ENCODE measurements at regions not wholly inside any gene's neighbourhood (a gene's known extent, or its start where the extent isn't known, plus 50 kb on each side); places are given as distances from the start of the nearest gene placed in this dataset.

DNA sequence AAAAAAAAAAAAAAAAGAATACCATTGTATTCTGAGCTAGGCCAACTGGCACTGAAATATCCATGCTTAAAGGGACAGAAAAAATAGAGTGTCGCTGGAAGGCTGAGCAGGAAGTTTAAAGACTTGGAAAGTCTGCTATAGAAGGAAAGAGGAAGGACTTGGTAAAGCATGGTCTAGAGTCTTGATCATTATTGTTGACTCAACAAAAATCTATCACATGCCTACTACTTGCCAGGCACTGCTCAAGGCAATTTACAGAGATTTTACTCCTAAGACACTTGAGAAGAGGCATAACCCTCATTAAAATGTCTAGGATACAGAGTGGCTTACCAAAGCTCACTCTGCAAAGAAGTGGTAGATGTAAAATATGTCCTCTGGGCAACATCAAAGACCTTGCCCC, 324.0 kb upstream of the DAB1 start:
- no peaks in the 10 kb centered on the region for H3K27me3 ChIP-seq (ENCODE audit: control insufficient read depth in 4 of 4, insufficient read depth in 4 of 4, low read length in 3 of 4)
- no peaks in the 10 kb centered on the region for H3K9me3 ChIP-seq (ENCODE audit: control insufficient read depth in 4 of 4, low read length in 3 of 4)
- H3K36me3 ChIP-seq (ENCODE audit: control insufficient read depth in 4 of 4, insufficient read depth in 3 of 4, low read depth in 1 of 4, low read length in 3 of 4), result no peaks in the 10 kb centered on the region
- WGBS, result 86% methylated on average over 1 of the region's 1 CpG
- TF ChIP-seq EGR1 (IDR thresholded peaks at IDR 0.05; ENCODE audit: low read depth in 2 of 2) (no peak), RXRA (IDR thresholded peaks at IDR 0.05) (no peak), FOXA2 (IDR thresholded peaks at IDR 0.05) (no peak)
- TF ChIP-seq, protein P1, sequence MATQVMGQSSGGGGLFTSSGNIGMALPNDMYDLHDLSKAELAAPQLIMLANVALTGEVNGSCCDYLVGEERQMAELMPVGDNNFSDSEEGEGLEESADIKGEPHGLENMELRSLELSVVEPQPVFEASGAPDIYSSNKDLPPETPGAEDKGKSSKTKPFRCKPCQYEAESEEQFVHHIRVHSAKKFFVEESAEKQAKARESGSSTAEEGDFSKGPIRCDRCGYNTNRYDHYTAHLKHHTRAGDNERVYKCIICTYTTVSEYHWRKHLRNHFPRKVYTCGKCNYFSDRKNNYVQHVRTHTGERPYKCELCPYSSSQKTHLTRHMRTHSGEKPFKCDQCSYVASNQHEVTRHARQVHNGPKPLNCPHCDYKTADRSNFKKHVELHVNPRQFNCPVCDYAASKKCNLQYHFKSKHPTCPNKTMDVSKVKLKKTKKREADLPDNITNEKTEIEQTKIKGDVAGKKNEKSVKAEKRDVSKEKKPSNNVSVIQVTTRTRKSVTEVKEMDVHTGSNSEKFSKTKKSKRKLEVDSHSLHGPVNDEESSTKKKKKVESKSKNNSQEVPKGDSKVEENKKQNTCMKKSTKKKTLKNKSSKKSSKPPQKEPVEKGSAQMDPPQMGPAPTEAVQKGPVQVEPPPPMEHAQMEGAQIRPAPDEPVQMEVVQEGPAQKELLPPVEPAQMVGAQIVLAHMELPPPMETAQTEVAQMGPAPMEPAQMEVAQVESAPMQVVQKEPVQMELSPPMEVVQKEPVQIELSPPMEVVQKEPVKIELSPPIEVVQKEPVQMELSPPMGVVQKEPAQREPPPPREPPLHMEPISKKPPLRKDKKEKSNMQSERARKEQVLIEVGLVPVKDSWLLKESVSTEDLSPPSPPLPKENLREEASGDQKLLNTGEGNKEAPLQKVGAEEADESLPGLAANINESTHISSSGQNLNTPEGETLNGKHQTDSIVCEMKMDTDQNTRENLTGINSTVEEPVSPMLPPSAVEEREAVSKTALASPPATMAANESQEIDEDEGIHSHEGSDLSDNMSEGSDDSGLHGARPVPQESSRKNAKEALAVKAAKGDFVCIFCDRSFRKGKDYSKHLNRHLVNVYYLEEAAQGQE (IDR thresholded peaks at IDR 0.05), result no peak
- no peak overlapping the region for H3K27ac ChIP-seq (ENCODE audit: low read depth in 1 of 2, low read length in 2 of 2)
- no peaks in the 10 kb centered on the region for H3K4me1 ChIP-seq (ENCODE audit: control insufficient read depth in 4 of 4, insufficient read depth in 4 of 4, low read length in 3 of 4)
- no peak for DNase-seq (ENCODE audit: low spot score)
- H3K4me3 ChIP-seq (ENCODE audit: low read depth in 1 of 3, low read length in 3 of 3), result no peak overlapping the region
- H3K9ac ChIP-seq (ENCODE audit: low read depth in 1 of 2, low read length in 2 of 2), result no peak overlapping the region

DNA sequence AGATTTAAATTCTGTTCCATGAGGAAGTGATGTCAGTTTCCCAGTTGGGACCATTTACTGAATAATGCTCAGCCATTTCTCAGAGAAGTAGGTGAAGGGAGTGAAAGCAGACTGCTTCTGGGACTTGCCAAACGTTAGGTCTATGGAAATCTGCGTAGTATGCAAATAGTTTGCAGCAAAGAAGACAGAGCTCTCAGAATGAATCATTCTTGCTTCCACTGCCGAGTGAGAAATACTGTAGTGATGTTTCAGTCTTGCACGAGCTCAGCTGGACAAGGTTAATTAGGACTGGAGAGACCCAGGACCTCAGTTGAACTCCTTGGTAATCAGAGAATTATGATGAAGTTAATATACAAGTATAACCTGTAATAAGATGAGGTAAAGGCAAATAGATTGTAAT, 317.7 kb upstream of the DAB1 start:
- no peak for TF ChIP-seq HNF4A (conservative IDR thresholded peaks at IDR 0.05)
- no peak for TF ChIP-seq YY1 (IDR thresholded peaks at IDR 0.05)
- TF ChIP-seq TAF1 (conservative IDR thresholded peaks at IDR 0.05), result no peak
- no peak for TF ChIP-seq JUND (IDR thresholded peaks at IDR 0.05)
- TF ChIP-seq RAD21 (IDR thresholded peaks at IDR 0.05), result no peak
- no peak for TF ChIP-seq NR2F2 (IDR thresholded peaks at IDR 0.05)
- no peak for TF ChIP-seq RXRA (IDR thresholded peaks at IDR 0.05)
- TF ChIP-seq, protein P2, sequence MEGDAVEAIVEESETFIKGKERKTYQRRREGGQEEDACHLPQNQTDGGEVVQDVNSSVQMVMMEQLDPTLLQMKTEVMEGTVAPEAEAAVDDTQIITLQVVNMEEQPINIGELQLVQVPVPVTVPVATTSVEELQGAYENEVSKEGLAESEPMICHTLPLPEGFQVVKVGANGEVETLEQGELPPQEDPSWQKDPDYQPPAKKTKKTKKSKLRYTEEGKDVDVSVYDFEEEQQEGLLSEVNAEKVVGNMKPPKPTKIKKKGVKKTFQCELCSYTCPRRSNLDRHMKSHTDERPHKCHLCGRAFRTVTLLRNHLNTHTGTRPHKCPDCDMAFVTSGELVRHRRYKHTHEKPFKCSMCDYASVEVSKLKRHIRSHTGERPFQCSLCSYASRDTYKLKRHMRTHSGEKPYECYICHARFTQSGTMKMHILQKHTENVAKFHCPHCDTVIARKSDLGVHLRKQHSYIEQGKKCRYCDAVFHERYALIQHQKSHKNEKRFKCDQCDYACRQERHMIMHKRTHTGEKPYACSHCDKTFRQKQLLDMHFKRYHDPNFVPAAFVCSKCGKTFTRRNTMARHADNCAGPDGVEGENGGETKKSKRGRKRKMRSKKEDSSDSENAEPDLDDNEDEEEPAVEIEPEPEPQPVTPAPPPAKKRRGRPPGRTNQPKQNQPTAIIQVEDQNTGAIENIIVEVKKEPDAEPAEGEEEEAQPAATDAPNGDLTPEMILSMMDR (IDR thresholded peaks at IDR 0.05; ENCODE audit: low read depth, low read length, missing input control), result no peak
- TF ChIP-seq, protein P1 (IDR thresholded peaks at IDR 0.05), result no peak
- no peak for TF ChIP-seq FOXA1 (IDR thresholded peaks at IDR 0.05)
- TF ChIP-seq, protein P3, sequence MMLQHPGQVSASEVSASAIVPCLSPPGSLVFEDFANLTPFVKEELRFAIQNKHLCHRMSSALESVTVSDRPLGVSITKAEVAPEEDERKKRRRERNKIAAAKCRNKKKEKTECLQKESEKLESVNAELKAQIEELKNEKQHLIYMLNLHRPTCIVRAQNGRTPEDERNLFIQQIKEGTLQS (IDR thresholded peaks at IDR 0.05), result no peak
- no peak for TF ChIP-seq SP1 (IDR thresholded peaks at IDR 0.05)
- TF ChIP-seq, protein P4, sequence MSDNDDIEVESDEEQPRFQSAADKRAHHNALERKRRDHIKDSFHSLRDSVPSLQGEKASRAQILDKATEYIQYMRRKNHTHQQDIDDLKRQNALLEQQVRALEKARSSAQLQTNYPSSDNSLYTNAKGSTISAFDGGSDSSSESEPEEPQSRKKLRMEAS (IDR thresholded peaks at IDR 0.05), result no peak
- no peak for TF ChIP-seq FOXA2 (IDR thresholded peaks at IDR 0.05)
- TF ChIP-seq, protein P5, sequence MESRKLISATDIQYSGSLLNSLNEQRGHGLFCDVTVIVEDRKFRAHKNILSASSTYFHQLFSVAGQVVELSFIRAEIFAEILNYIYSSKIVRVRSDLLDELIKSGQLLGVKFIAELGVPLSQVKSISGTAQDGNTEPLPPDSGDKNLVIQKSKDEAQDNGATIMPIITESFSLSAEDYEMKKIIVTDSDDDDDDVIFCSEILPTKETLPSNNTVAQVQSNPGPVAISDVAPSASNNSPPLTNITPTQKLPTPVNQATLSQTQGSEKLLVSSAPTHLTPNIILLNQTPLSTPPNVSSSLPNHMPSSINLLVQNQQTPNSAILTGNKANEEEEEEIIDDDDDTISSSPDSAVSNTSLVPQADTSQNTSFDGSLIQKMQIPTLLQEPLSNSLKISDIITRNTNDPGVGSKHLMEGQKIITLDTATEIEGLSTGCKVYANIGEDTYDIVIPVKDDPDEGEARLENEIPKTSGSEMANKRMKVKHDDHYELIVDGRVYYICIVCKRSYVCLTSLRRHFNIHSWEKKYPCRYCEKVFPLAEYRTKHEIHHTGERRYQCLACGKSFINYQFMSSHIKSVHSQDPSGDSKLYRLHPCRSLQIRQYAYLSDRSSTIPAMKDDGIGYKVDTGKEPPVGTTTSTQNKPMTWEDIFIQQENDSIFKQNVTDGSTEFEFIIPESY (IDR thresholded peaks at IDR 0.05), result no peak
- no peak for TF ChIP-seq HNF4G (IDR thresholded peaks at IDR 0.05)
- TF ChIP-seq EGR1 (IDR thresholded peaks at IDR 0.05; ENCODE audit: low read depth in 2 of 2), result no peak
- H3K27me3 ChIP-seq (ENCODE audit: control insufficient read depth in 4 of 4, insufficient read depth in 4 of 4, low read length in 3 of 4), result no peaks in the 10 kb centered on the region
- H3K4me1 ChIP-seq (ENCODE audit: control insufficient read depth in 4 of 4, insufficient read depth in 4 of 4, low read length in 3 of 4), result no peaks in the 10 kb centered on the region
- no peak for DNase-seq (ENCODE audit: low spot score)
- H3K9ac ChIP-seq (ENCODE audit: low read depth in 1 of 2, low read length in 2 of 2), result no peak overlapping the region
- H3K4me3 ChIP-seq (ENCODE audit: low read depth in 1 of 3, low read length in 3 of 3), result no peak overlapping the region
- H3K36me3 ChIP-seq (ENCODE audit: control insufficient read depth in 4 of 4, insufficient read depth in 3 of 4, low read depth in 1 of 4, low read length in 3 of 4), result no peaks in the 10 kb centered on the region
- H3K27ac ChIP-seq (ENCODE audit: low read depth in 1 of 2, low read length in 2 of 2), result no peak overlapping the region
- no peaks in the 10 kb centered on the region for H3K9me3 ChIP-seq (ENCODE audit: control insufficient read depth in 4 of 4, low read length in 3 of 4)
- 78% methylated on average over 4 of the region's 4 CpGs for WGBS

All from liver (tissue), 8 donors.